Fibroblast of villous mesenchyme (primary cell): ENCODE measurements at regions not wholly inside any gene's neighbourhood (a gene's known extent, or its start where the extent isn't known, plus 50 kb on each side); places are given as distances from the start of the nearest gene placed in this dataset.
"Not testable (repeated sequence)": the region's sequence is repeated elsewhere in the genome, so short reads cannot be mapped to it uniquely, and the experiment has no call there.

Experiments used
- DNase-seq: peaks from one replicate; pipeline ENCODE4 v3.0.0-alpha.2; 2010; ENCODE audit warnings: low read depth
- H3K4me3 ChIP-seq: 2 replicates; pipeline ENCODE4 v1.5.1; 2011; ENCODE audit warnings: low read depth, mild to moderate bottlenecking, low read length
- TF ChIP-seq, protein P1 (sequence below): IDR thresholded peaks from 2 replicates; pipeline ENCODE4 v1.5.1; 2012; ENCODE audit warnings: low read depth, mild to moderate bottlenecking, low read length; ENCODE audit not compliant: insufficient read depth

DNA sequence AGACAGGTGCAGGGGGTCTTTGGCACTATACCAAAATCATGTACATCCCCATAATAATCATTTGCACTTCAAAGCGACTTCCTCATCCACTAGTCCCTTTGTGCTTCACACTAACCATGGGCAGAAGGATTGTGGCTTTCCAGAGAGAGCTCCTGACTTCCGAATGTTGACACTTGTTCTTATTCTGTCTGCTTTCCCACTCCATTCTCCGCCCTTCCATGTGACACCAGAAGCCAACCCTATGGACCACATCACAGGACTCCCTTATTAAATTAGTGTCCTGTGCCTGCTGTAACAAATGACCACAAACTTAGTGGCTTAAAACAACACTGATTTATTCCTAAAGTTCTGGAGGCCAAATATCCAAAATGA lies 91.6 kb downstream of the CMC2 start:
- no peak overlapping the region for H3K4me3 ChIP-seq
- TF ChIP-seq, protein P1, sequence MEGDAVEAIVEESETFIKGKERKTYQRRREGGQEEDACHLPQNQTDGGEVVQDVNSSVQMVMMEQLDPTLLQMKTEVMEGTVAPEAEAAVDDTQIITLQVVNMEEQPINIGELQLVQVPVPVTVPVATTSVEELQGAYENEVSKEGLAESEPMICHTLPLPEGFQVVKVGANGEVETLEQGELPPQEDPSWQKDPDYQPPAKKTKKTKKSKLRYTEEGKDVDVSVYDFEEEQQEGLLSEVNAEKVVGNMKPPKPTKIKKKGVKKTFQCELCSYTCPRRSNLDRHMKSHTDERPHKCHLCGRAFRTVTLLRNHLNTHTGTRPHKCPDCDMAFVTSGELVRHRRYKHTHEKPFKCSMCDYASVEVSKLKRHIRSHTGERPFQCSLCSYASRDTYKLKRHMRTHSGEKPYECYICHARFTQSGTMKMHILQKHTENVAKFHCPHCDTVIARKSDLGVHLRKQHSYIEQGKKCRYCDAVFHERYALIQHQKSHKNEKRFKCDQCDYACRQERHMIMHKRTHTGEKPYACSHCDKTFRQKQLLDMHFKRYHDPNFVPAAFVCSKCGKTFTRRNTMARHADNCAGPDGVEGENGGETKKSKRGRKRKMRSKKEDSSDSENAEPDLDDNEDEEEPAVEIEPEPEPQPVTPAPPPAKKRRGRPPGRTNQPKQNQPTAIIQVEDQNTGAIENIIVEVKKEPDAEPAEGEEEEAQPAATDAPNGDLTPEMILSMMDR = no peak
- DNase-seq = no peak

DNA sequence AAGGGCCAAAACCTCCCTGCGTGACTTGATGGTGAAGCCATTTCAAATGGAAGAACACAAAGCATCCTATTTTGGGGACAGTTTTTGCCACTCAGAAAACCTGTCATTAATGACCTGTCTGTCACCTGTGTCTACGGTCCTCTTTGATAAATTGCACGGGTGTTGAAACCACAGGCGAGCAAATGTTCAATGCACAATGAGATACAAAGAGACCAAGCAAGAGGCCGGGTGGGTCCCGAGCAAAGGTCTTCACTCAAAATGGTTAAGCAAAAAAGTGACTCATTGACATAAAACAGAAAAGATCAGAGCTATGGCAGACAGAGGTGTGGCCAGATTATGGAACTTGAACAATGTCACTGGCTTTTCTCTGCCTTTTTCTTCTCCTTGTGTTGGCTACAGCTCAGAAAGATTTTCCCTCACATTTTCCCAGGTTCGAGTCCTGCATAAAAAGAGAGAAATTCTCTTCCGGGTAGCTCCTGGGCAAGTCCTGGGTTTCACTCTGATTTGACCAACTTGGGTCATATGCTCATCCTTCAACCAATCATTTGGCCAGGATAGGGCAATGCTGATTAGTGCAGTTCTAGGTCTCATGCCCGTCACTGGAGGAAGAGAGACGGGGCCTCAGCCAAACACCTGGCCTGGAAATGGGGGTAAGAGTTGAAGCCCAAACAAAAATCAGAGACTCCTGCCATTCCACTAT lies 92.2 kb downstream of the CMC2 start:
- no peak overlapping the region for H3K4me3 ChIP-seq
- DNase-seq = no peak
- TF ChIP-seq, protein P1 = no peak

DNA sequence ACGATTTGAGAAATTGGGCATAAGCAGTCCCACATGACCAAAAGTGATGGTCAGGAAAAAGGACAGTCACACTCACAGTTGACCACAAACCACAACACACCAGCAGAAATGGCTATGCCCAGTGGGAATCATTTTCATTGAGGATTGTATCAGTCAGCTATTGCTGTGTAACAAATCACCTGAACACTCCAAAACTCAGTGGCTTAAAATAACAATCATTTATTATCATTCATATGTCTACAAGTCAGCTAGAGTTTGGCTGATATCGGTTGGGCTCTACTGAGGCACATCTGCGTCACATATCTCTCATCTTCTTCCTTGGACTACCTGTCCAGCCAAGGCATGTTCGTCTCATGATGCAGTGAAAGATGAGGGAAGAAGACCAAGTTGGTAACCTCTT lies 93.3 kb downstream of the CMC2 start:
- no peak for DNase-seq
- TF ChIP-seq, protein P1 = no peak
- no peak overlapping the region for H3K4me3 ChIP-seq

DNA sequence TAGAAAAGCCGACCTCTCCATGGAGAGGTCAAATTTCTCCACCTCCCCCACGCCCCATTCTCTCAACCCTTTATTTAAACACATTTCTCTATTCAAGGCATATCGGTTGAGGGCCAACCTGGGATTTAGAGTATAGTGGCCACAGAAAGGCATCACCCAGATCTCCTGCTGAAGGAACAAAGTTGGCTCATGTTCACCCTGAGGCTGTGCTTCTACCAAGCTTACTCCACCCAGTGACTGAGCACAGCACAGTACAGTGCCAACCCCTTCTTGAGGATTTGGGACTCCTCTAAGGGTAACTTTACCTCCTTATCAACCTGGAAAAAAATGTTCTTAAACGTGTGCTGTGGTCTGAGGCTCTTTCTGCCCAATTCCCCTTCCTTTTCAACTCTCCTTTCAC lies 94.0 kb downstream of the CMC2 start:
- no peak for DNase-seq
- TF ChIP-seq, protein P1 = no peak
- no peak overlapping the region for H3K4me3 ChIP-seq

DNA sequence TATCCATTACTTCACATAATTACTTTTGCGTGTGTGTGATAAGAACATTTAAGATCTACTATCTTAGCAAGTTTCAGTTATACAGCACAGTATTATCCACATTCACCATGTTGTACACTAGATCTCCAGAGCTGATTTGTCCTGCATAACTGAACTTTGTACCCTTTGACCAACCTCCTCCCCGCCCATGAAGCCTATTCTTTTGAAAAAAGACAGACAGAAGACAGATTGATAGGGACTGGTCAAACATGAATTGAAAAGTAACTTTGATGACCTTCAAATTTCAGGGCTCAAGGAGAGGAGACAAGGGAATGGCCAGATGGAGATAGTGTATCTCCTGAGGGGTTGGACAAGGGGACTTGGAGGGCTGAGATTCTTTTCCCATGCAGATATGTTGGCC lies 96.3 kb downstream of the CMC2 start:
- TF ChIP-seq, protein P1 = no peak

DNA sequence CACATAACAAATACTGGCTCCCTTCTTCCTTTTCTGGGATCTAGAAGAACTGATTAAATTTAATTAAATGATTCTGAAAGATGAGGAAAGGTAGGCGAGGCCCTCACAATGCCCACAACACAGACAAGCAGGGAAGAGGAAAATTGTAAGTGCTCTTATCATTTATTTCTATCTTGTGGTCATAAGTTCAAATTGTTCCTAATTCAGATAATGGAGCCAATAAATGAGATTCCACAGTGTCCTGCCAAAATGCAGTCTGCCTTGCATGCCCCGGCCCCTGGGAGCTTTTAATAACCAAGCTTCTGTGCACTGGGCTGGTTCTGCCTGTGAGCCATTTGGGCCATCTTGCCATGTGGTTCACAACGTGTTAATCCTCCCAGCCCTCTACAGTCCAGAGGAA lies 97.0 kb downstream of the CMC2 start:
- TF ChIP-seq, protein P1 = no peak
- H3K4me3 ChIP-seq = no peak overlapping the region
- no peak for DNase-seq

More for the DNA sequence above, 96.3 kb downstream of the CMC2 start:
- H3K4me3 ChIP-seq = no peak overlapping the region
- DNase-seq = no peak

DNA sequence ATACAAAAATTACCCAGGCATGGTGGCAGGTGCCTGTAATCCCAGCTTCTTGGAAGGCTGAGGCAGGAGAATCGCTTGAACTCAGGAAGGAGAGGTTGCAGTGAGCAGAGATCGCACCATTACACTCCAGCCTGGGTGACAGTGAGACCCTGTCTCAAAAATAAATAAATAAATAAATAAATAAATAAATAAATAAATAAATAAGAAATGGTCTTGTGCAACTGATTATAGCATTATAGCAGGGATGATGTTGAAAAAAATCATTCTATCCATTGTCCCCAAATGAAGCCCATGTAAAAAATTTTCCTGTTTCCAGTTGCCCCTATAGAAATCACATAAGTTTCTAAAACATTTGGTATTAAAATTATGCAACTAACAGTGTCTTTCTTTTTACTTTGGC lies 100.5 kb downstream of the CMC2 start:
- DNase-seq = not testable (repeated sequence)

More for the DNA sequence above, 100.5 kb downstream of the CMC2 start:
- H3K4me3 ChIP-seq = not testable (repeated sequence)
